HG03095 (cell line): ENCODE measurements at regions not wholly inside any gene's neighbourhood (a gene's known extent, or its start where the extent isn't known, plus 50 kb on each side); places are given as distances from the start of the nearest gene placed in this dataset.
"Not testable (repeated sequence)": the region's sequence is repeated elsewhere in the genome, so short reads cannot be mapped to it uniquely, and the experiment has no call there.

ENCODE experiments used
- ATAC-seq: cut with Tn5 transposase; IDR thresholded peaks from one replicate; pipeline ENCODE4 v1.9.1; 2021; ENCODE audit warnings: moderate library complexity; ENCODE audit not compliant: unreplicated experiment

- no peak for ATAC-seq
Measured at GRCh38 chr10:31687663-31688482, 240.8 kb downstream of the ARHGAP12 start.

- no peak for ATAC-seq
Measured at GRCh38 chr10:31686599-31686998, 242.0 kb downstream of the ARHGAP12 start.

- no peak for ATAC-seq
Measured at GRCh38 chr10:31683682-31684081, 244.9 kb downstream of the ARHGAP12 start.

- ATAC-seq: no peak
Measured at GRCh38 chr10:31679936-31680335, 248.7 kb downstream of the ARHGAP12 start.

- ATAC-seq: no peak
Measured at GRCh38 chr10:31678575-31679516, 249.8 kb downstream of the ARHGAP12 start.

GRCh38 chr10:31678139-31678536 lies 250.5 kb downstream of the ARHGAP12 start:
- no peak for ATAC-seq

- no peak for ATAC-seq
Measured at GRCh38 chr10:31677195-31678138, 251.2 kb downstream of the ARHGAP12 start.

- no peak for ATAC-seq
Measured at GRCh38 chr10:31675726-31676125, 252.9 kb downstream of the ARHGAP12 start.

GRCh38 chr10:31669357-31669756 lies 259.3 kb downstream of the ARHGAP12 start:
- ATAC-seq: no peak

- ATAC-seq: no peak
Measured at GRCh38 chr10:31668326-31668725, 260.3 kb downstream of the ARHGAP12 start.

- ATAC-seq: not testable (repeated sequence)
Measured at GRCh38 chr10:31665764-31666279, 262.8 kb downstream of the ARHGAP12 start.

- ATAC-seq: no peak
Measured at GRCh38 chr10:31664803-31665202, 263.8 kb downstream of the ARHGAP12 start.

GRCh38 chr10:31664071-31664470 lies 264.6 kb downstream of the ARHGAP12 start:
- not testable (repeated sequence) for ATAC-seq

- no peak for ATAC-seq
Measured at GRCh38 chr10:31660300-31660699, 268.3 kb downstream of the ARHGAP12 start.

GRCh38 chr10:31659665-31660064 lies 269.0 kb downstream of the ARHGAP12 start:
- no peak for ATAC-seq

GRCh38 chr10:31657434-31657872 lies 271.2 kb downstream of the ARHGAP12 start:
- no peak for ATAC-seq

- ATAC-seq: no peak
Measured at GRCh38 chr10:31656851-31657433, 271.7 kb downstream of the ARHGAP12 start.

GRCh38 chr10:31652038-31652437 lies 276.6 kb downstream of the ARHGAP12 start:
- no peak for ATAC-seq

GRCh38 chr10:31650010-31650409 lies 278.6 kb downstream of the ARHGAP12 start:
- ATAC-seq: no peak

- no peak for ATAC-seq
Measured at GRCh38 chr10:31648966-31649365, 279.7 kb downstream of the ARHGAP12 start.
